ENCODE measurements at regions not wholly inside any gene's neighbourhood (a gene's known extent, or its start where the extent isn't known, plus 50 kb on each side); places are given as distances from the start of the nearest gene placed in this dataset.

- no peak for TF ChIP-seq POLR2A (IDR thresholded peaks at IDR 0.05)
- TF ChIP-seq CTCF (IDR thresholded peaks at IDR 0.05): no peak
Measured at GRCh38 chr2:76194031-76194775, 483.5 kb upstream of the GCFC2 start.
